Mesenchymal stem cell (in vitro differentiated cells and primary cell): ENCODE measurements at regions not wholly inside any gene's neighbourhood (a gene's known extent, or its start where the extent isn't known, plus 50 kb on each side); places are given as distances from the start of the nearest gene placed in this dataset.

Experiments
- DNase-seq: peaks from one replicate; pipeline ENCODE4 v3.0.0-alpha.2; 2013
- H2AFZ ChIP-seq: one replicate; pipeline ENCODE4 v1.6.1; 2013; ENCODE audit warnings: low read depth, mild to moderate bottlenecking, control low read depth, inconsistent platforms, low read length, moderate library complexity
- H2AK5ac ChIP-seq: 2 replicates; pipeline ENCODE4 v1.6.1; 2013; ENCODE audit warnings: low read length, moderate library complexity, mild to moderate bottlenecking, inconsistent platforms; ENCODE audit not compliant: severe bottlenecking
- H2BK120ac ChIP-seq: one replicate; pipeline ENCODE4 v1.6.1; 2013; ENCODE audit warnings: low read depth, mild to moderate bottlenecking, inconsistent platforms, low read length, moderate library complexity
- H2BK12ac ChIP-seq, 2 experiments: one replicate each; pipeline ENCODE4 v1.6.1; 2013; ENCODE audit warnings: inconsistent platforms in 2 of 2, low read length in 2 of 2, mild to moderate bottlenecking in 2 of 2, moderate library complexity in 2 of 2, control low read depth in 1 of 2
- H2BK15ac ChIP-seq: one replicate; pipeline ENCODE4 v1.6.1; 2013; ENCODE audit warnings: mild to moderate bottlenecking, low read depth, inconsistent platforms; ENCODE audit not compliant: poor library complexity, severe bottlenecking
- H2BK5ac ChIP-seq: 2 replicates; pipeline ENCODE4 v1.6.1; 2013; ENCODE audit warnings: low read depth, mild to moderate bottlenecking, low read length, control low read depth, inconsistent platforms; ENCODE audit not compliant: poor library complexity, severe bottlenecking
- H3K14ac ChIP-seq, 2 experiments: one replicate each; pipeline ENCODE4 v1.6.1; 2013; ENCODE audit warnings: inconsistent platforms in 2 of 2, low read length in 2 of 2, control low read depth in 1 of 2, mild to moderate bottlenecking in 1 of 2, moderate library complexity in 1 of 2
- H3K18ac ChIP-seq, 2 experiments: one replicate each; pipeline ENCODE4 v1.6.1; 2013; ENCODE audit warnings: inconsistent platforms in 2 of 2, low read length in 2 of 2, control low read depth in 1 of 2, low read depth in 1 of 2, mild to moderate bottlenecking in 1 of 2
- H3K23ac ChIP-seq, 2 experiments: one replicate each; pipeline ENCODE4 v1.6.1; 2013; ENCODE audit warnings: inconsistent platforms in 2 of 2, low read length in 2 of 2, mild to moderate bottlenecking in 2 of 2, moderate library complexity in 2 of 2, control low read depth in 1 of 2
- H3K27ac ChIP-seq: 2 replicates; pipeline ENCODE4 v1.5.1; 2013; ENCODE audit warnings: mild to moderate bottlenecking, moderate library complexity, low read length, control low read depth, inconsistent platforms; ENCODE audit not compliant: poor library complexity, severe bottlenecking
- H3K27me3 ChIP-seq, 2 experiments: 2 replicates each; pipeline versions ENCODE4 v1.6.1 to v1.7.0; 2013; ENCODE audit warnings: low read length in 2 of 2, mild to moderate bottlenecking in 2 of 2, moderate library complexity in 2 of 2, control low read depth in 1 of 2, inconsistent platforms in 1 of 2; ENCODE audit not compliant: control insufficient read depth in 1 of 2, insufficient read depth in 1 of 2
- H3K36me3 ChIP-seq, 2 experiments: 2 replicates each; pipeline versions ENCODE4 v1.6.1 to v1.7.0; 2013; ENCODE audit warnings: low read length in 2 of 2, control low read depth in 1 of 2, inconsistent platforms in 1 of 2, low read depth in 1 of 2, mild to moderate bottlenecking in 1 of 2; ENCODE audit not compliant: insufficient read depth in 2 of 2, control insufficient read depth in 1 of 2
- H3K4ac ChIP-seq, 2 experiments: one replicate each; pipeline ENCODE4 v1.6.1; 2013; ENCODE audit warnings: inconsistent platforms in 2 of 2, low read length in 2 of 2, mild to moderate bottlenecking in 2 of 2, moderate library complexity in 2 of 2, control low read depth in 1 of 2, low read depth in 1 of 2
- H3K4me1 ChIP-seq: 2 replicates; pipeline ENCODE4 v1.6.1; 2013; ENCODE audit warnings: low read depth, low read length, control low read depth; ENCODE audit not compliant: control insufficient read depth, insufficient read depth
- H3K4me2 ChIP-seq: 2 replicates; pipeline ENCODE4 v1.6.1; 2013; ENCODE audit warnings: low read length, mild to moderate bottlenecking, inconsistent platforms; ENCODE audit not compliant: poor library complexity, severe bottlenecking
- H3K4me3 ChIP-seq, 2 experiments: 2 replicates each; pipeline versions ENCODE4 v1.5.1 to v1.7.0; 2013; ENCODE audit warnings: low read length in 2 of 2, mild to moderate bottlenecking in 2 of 2, control low read depth in 1 of 2, low read depth in 1 of 2; ENCODE audit not compliant: insufficient read depth in 1 of 2
- H3K79me1 ChIP-seq: replicated peaks from 2 replicates; pipeline ENCODE4 v1.6.1; 2013; ENCODE audit warnings: mild to moderate bottlenecking, control low read depth, low read length, inconsistent platforms; ENCODE audit not compliant: poor library complexity, severe bottlenecking
- H3K9ac ChIP-seq: 2 replicates; pipeline ENCODE4 v1.7.0; 2013; ENCODE audit warnings: mild to moderate bottlenecking, low read length, moderate library complexity
- H3K9me3 ChIP-seq: 2 replicates; pipeline ENCODE4 v1.7.0; 2013; ENCODE audit warnings: mild to moderate bottlenecking, low read length; ENCODE audit not compliant: control insufficient read depth
- H4K8ac ChIP-seq: one replicate; pipeline ENCODE4 v1.6.1; 2013; ENCODE audit warnings: inconsistent platforms, mild to moderate bottlenecking, low read length, moderate library complexity
- H4K91ac ChIP-seq: one replicate; pipeline ENCODE4 v1.6.1; 2013; ENCODE audit warnings: mild to moderate bottlenecking, low read length, inconsistent platforms
- WGBS: methylation state at CpG from one replicate; pipeline ENCODE4 v1.1.7; 2013; ENCODE audit warnings: mixed read lengths; 5-methylcytosine and 5-hydroxymethylcytosine counted together

- H4K91ac ChIP-seq, result no peak overlapping the region
- no peak overlapping the region for H2BK120ac ChIP-seq
- no peak overlapping the region for H3K18ac ChIP-seq
- no peak overlapping the region for H2BK5ac ChIP-seq
- H3K9ac ChIP-seq, result no peak overlapping the region
- no peak overlapping the region for H2BK15ac ChIP-seq
- H3K9me3 ChIP-seq, result peaks cover 5% of the 10 kb centered on the region
- no peaks in the 10 kb centered on the region for H3K4me1 ChIP-seq
- no peak for DNase-seq
- no peak overlapping the region for H3K4me3 ChIP-seq
- H4K8ac ChIP-seq, result no peak overlapping the region
- H3K4me2 ChIP-seq, result no peak overlapping the region
- H3K4ac ChIP-seq, result no peak overlapping the region
- H3K27me3 ChIP-seq, result no peaks in the 10 kb centered on the region
- H3K27ac ChIP-seq, result no peak overlapping the region
- H3K79me1 ChIP-seq, result no peaks in the 10 kb centered on the region
- WGBS, result 7% methylated on average over 2 of the region's 3 CpGs
- no peak overlapping the region for H2AK5ac ChIP-seq
- no peak overlapping the region for H3K14ac ChIP-seq
- no peaks in the 10 kb centered on the region for H3K36me3 ChIP-seq
- no peak overlapping the region for H2AFZ ChIP-seq
- H2BK12ac ChIP-seq, result no peak overlapping the region
- no peak overlapping the region for H3K23ac ChIP-seq
Observed at GRCh38 chr5:6291961-6292360, 86.4 kb downstream of the MED10 start.

GRCh38 chr5:6289239-6289638 lies 89.1 kb downstream of the MED10 start:
- H3K79me1 ChIP-seq, result no peaks in the 10 kb centered on the region
- H3K36me3 ChIP-seq, result no peaks in the 10 kb centered on the region
- no peak for DNase-seq
- no peak overlapping the region for H3K23ac ChIP-seq
- H3K27me3 ChIP-seq, result no peaks in the 10 kb centered on the region
- H2AK5ac ChIP-seq, result no peak overlapping the region
- H2BK12ac ChIP-seq, result no peak overlapping the region
- H3K14ac ChIP-seq, result no peak overlapping the region
- 94% methylated on average over 3 of the region's 3 CpGs for WGBS
- H4K91ac ChIP-seq, result no peak overlapping the region
- no peak overlapping the region for H2BK120ac ChIP-seq
- H3K9ac ChIP-seq, result no peak overlapping the region
- H4K8ac ChIP-seq, result no peak overlapping the region
- H2BK15ac ChIP-seq, result no peak overlapping the region
- no peaks in the 10 kb centered on the region for H3K4me1 ChIP-seq
- H3K9me3 ChIP-seq, result peaks cover 7% of the 10 kb centered on the region
- no peak overlapping the region for H2BK5ac ChIP-seq
- H3K4ac ChIP-seq, result no peak overlapping the region
- H2AFZ ChIP-seq, result no peak overlapping the region
- H3K18ac ChIP-seq, result no peak overlapping the region
- H3K4me3 ChIP-seq, result no peak overlapping the region
- H3K27ac ChIP-seq, result no peak overlapping the region
- H3K4me2 ChIP-seq, result no peak overlapping the region

- Histone ChIP-seq H3K4me3 (no peak overlapping the region), H3K36me3 (no peaks in the 10 kb centered on the region), H3K14ac (no peak overlapping the region), H3K9ac (no peak overlapping the region), H2AFZ (no peak overlapping the region), H3K79me1 (no peaks in the 10 kb centered on the region), H2AK5ac (no peak overlapping the region), H3K4me2 (no peak overlapping the region), H2BK15ac (no peak overlapping the region), H3K9me3 (peaks cover 7% of the 10 kb centered on the region), H3K27me3 (no peaks in the 10 kb centered on the region), H3K4me1 (no peaks in the 10 kb centered on the region), H3K18ac (no peak overlapping the region), H4K8ac (no peak overlapping the region), H2BK120ac (no peak overlapping the region), H3K27ac (no peak overlapping the region), H2BK12ac (no peak overlapping the region), H3K4ac (no peak overlapping the region), H2BK5ac (no peak overlapping the region), H4K91ac (no peak overlapping the region), H3K23ac (no peak overlapping the region)
- DNase-seq, result no peak
- 41% methylated on average over 3 of the region's 6 CpGs for WGBS
Observed at GRCh38 chr5:6287176-6287575, 91.2 kb downstream of the MED10 start.

- H3K9me3 ChIP-seq, result peaks cover 7% of the 10 kb centered on the region
- no peak overlapping the region for H4K91ac ChIP-seq
- no peak overlapping the region for H3K4me3 ChIP-seq
- WGBS, result 84% methylated on average over 7 of the region's 7 CpGs
- H3K36me3 ChIP-seq, result no peaks in the 10 kb centered on the region
- no peak overlapping the region for H3K14ac ChIP-seq
- H2AFZ ChIP-seq, result no peak overlapping the region
- no peak overlapping the region for H2BK120ac ChIP-seq
- H3K23ac ChIP-seq, result no peak overlapping the region
- H3K4ac ChIP-seq, result no peak overlapping the region
- H3K27ac ChIP-seq, result no peak overlapping the region
- H3K4me2 ChIP-seq, result no peak overlapping the region
- H4K8ac ChIP-seq, result no peak overlapping the region
- H3K79me1 ChIP-seq, result no peaks in the 10 kb centered on the region
- H3K18ac ChIP-seq, result no peak overlapping the region
- no peak overlapping the region for H3K9ac ChIP-seq
- no peak overlapping the region for H2BK5ac ChIP-seq
- DNase-seq, result no peak
- H3K27me3 ChIP-seq, result no peaks in the 10 kb centered on the region
- H2AK5ac ChIP-seq, result no peak overlapping the region
- no peak overlapping the region for H2BK15ac ChIP-seq
- no peaks in the 10 kb centered on the region for H3K4me1 ChIP-seq
- no peak overlapping the region for H2BK12ac ChIP-seq
Observed at GRCh38 chr5:6286404-6286803, 91.9 kb downstream of the MED10 start.
